ENCODE measurements at regions not wholly inside any gene's neighbourhood (a gene's known extent, or its start where the extent isn't known, plus 50 kb on each side); places are given as distances from the start of the nearest gene placed in this dataset.

GRCh38 chr21:29228306-29228705 lies 70.4 kb upstream of the BACH1 start:
- Mint-ChIP-seq H3K4me1 (peaks cover 37% of the 10 kb centered on the region), H3K27me3 (no peaks in the 10 kb centered on the region), H3K27ac (peak overlapping the region; percentile 7), H3K9me3 (peaks cover 3% of the 10 kb centered on the region), H3K36me3 (ENCODE audit: low read depth) (no peaks in the 10 kb centered on the region), H3K4me3 (no peak overlapping the region)
- TF ChIP-seq CTCF (IDR thresholded peaks at IDR 0.05): no peak
- CTCF ChIA-PET: no interaction called here
- ATAC-seq (ENCODE audit: low read depth): no peak
- no peak for DNase-seq
- intact Hi-C loops (cut with micrococcal nuclease): no loop called here
- POLR2A ChIA-PET: no interaction called here

GRCh38 chr21:29230551-29231261 lies 68.0 kb upstream of the BACH1 start:
- TF ChIP-seq CTCF (IDR thresholded peaks at IDR 0.05): no peak
- DNase-seq: no peak
- Mint-ChIP-seq H3K4me1 (peaks cover 61% of the 10 kb centered on the region), H3K36me3 (ENCODE audit: low read depth) (no peaks in the 10 kb centered on the region), H3K9me3 (no peaks in the 10 kb centered on the region), H3K27ac (peak overlapping the region; percentile 36), H3K27me3 (no peaks in the 10 kb centered on the region), H3K4me3 (no peak overlapping the region)
- ChIA-PET CTCF (interaction anchor here (1.2 to 3.1 kb wide), 2 partner anchors 141 kb away, joined by 4 to 18 read pairs; no protein-coding TSS in a partner anchor), POLR2A (interaction anchor here (0.7 to 8.5 kb wide), 2 partner anchors 18 to 69 kb away, joined by 4 to 137 read pairs; partner anchors contain the start of gene BACH1)
- intact Hi-C loops (cut with micrococcal nuclease): no loop called here
- ATAC-seq (ENCODE audit: low read depth): no peak

- CTCF ChIA-PET: interaction anchor here (1.0 to 4.8 kb wide), 4 partner anchors 67 to 145 kb away, joined by 3 to 27 read pairs (median 11); partner anchors contain the start of gene BACH1
- Mint-ChIP-seq H3K27ac (peak overlapping the region; percentile 96), H3K4me3 (no peak overlapping the region), H3K4me1 (peaks cover 70% of the 10 kb centered on the region), H3K27me3 (no peaks in the 10 kb centered on the region), H3K36me3 (ENCODE audit: low read depth) (no peaks in the 10 kb centered on the region), H3K9me3 (no peaks in the 10 kb centered on the region)
- DNase-seq: no peak
- intact Hi-C loops (cut with micrococcal nuclease): loop anchor here (2.0 kb wide), 1 partner anchor 61 kb away; no protein-coding TSS in a partner anchor
- POLR2A ChIA-PET: interaction anchor here (8.5 kb wide), 1 partner anchor 68 kb away, joined by 137 read pairs; the partner anchor contains the start of gene BACH1
- no peak for TF ChIP-seq CTCF (IDR thresholded peaks at IDR 0.05)
- no peak for ATAC-seq (ENCODE audit: low read depth)
Observed at GRCh38 chr21:29231756-29232529, 66.8 kb upstream of the BACH1 start.

- Mint-ChIP-seq H3K4me1 (peaks cover 77% of the 10 kb centered on the region), H3K36me3 (ENCODE audit: low read depth) (no peaks in the 10 kb centered on the region), H3K9me3 (no peaks in the 10 kb centered on the region), H3K27me3 (no peaks in the 10 kb centered on the region), H3K27ac (peak overlapping the region; percentile 96), H3K4me3 (peak overlapping the region; percentile 72)
- intact Hi-C loops (cut with micrococcal nuclease): loop anchor here (1.0 to 2.0 kb wide), 13 partner anchors 24 to 617 kb away; no protein-coding TSS in a partner anchor
- no peak for DNase-seq
- ChIA-PET POLR2A (interaction anchor here (1.1 to 8.5 kb wide), 3 partner anchors 24 to 67 kb away, joined by 5 to 137 read pairs (median 6); partner anchors contain the start of gene BACH1), CTCF (interaction anchor here (1.0 to 4.8 kb wide), 4 partner anchors 66 to 144 kb away, joined by 3 to 27 read pairs (median 11); partner anchors contain the start of gene BACH1)
- no peak for ATAC-seq (ENCODE audit: low read depth)
- no peak for TF ChIP-seq CTCF (IDR thresholded peaks at IDR 0.05)
Observed at GRCh38 chr21:29232530-29233255, 66.0 kb upstream of the BACH1 start.

Data from activated B cell treated with CpG ODN at 0.5 μM for 24 hours (primary cell).